ENCODE measurements at regions not wholly inside any gene's neighbourhood (a gene's known extent, or its start where the extent isn't known, plus 50 kb on each side); places are given as distances from the start of the nearest gene placed in this dataset.

DNA sequence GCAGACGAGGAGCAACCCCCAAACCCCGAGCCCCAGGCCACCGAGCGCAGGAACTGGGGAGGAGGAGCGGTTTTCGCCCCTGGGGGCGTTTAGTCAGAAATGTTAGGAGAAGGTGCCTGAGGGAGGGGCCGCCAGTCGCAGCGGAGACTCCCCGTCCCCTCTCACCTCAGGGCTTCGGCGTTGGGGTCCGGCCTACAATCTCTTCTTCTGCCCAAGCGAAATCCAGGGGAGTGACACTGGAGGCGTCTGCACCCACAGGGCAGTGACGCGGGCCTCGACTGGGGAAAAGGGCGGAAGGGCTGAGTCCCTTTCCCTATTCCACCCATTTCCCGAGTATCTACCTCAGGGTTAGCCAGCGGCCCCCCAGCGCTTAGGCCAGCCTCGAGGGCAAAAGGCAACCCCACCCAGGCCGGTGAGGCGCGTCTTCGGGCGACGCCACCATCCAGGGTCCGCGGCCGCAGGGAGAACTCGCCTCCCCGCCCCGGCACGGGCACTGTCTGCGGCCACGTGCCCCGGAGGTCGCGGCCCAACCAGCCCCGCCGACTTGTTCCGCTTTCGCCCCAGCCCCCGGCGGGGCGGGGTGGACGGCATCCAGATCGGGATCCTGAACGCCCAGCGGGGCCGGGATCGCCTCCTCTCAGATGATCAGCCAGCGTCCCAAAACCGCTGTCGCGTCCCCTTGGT, 118.7 kb upstream of the BARHL2 start:
- no peak overlapping the region for H3K4me3 ChIP-seq (ENCODE audit: low read depth, low read length)
- TF ChIP-seq, protein P1, sequence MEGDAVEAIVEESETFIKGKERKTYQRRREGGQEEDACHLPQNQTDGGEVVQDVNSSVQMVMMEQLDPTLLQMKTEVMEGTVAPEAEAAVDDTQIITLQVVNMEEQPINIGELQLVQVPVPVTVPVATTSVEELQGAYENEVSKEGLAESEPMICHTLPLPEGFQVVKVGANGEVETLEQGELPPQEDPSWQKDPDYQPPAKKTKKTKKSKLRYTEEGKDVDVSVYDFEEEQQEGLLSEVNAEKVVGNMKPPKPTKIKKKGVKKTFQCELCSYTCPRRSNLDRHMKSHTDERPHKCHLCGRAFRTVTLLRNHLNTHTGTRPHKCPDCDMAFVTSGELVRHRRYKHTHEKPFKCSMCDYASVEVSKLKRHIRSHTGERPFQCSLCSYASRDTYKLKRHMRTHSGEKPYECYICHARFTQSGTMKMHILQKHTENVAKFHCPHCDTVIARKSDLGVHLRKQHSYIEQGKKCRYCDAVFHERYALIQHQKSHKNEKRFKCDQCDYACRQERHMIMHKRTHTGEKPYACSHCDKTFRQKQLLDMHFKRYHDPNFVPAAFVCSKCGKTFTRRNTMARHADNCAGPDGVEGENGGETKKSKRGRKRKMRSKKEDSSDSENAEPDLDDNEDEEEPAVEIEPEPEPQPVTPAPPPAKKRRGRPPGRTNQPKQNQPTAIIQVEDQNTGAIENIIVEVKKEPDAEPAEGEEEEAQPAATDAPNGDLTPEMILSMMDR (IDR thresholded peaks at IDR 0.05; ENCODE audit: borderline replicate concordance, insufficient read depth, low read depth, low read length): no peak

DNA sequence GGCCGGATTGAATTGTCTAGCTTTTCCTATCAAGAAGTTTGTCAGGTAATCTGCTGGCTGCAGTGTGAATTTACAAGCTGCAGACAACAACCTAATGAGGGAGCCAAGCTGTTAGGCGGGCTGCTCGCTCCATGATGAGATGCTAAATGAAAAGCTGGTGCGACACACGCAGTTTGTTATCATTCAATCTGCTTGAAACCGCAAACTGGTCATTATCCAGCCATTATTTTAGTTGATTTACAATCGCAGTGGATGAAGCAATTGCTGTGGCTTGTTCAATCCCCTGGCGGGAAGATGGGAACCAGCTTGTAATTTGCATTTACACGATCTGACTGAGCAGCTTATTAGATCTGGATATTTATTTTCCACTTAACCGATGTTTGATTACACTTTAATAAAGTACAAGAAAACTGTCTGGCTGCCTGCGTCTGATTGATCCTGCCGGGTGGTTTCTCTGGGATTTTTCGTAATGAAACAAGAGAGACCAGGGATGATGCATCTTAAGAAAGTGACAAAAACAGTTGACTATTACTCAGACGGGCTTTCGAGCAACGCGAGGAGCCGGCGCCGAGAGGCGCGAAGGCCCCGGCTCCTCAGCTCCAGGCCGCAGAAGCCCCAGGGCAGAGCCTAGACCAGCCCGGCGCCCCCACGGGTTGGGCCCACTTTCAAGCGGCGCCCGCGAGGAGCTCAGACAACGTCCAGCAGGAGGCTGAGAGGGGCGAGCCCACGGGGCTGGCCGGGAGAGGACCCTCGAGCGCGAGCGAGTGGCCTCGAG, 118.0 kb upstream of the BARHL2 start:
- H3K4me3 ChIP-seq (ENCODE audit: low read depth, low read length): no peak overlapping the region
- TF ChIP-seq, protein P1 (IDR thresholded peaks at IDR 0.05; ENCODE audit: borderline replicate concordance, insufficient read depth, low read depth, low read length): no peak

DNA sequence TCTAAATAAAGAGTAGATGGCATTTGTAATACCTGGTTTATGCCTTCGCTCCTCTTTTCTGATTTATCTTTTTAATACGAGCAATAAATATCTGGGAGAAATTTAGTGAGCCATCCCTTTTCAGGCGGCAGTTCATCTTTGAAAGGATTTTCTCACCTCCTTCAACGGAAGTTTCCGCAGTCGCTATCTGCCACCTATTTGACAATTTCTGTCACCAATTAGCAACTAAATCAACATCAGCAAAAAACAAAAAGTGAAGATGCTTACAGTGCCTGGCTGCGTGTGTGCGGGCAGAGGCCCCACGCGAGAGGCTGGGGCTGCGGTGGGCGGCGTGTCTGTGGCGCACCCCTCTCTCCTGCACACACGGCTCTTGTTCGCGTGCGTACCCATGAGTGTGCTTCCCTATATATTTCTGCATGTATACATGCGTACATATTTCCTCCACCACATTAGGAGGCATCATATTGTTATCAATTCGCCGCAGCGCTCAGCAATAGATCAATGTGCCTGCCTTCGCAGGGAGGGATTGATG, 117.3 kb upstream of the BARHL2 start:
- TF ChIP-seq, protein P1 (IDR thresholded peaks at IDR 0.05; ENCODE audit: borderline replicate concordance, insufficient read depth, low read depth, low read length): no peak
- no peak overlapping the region for H3K4me3 ChIP-seq (ENCODE audit: low read depth, low read length)

DNA sequence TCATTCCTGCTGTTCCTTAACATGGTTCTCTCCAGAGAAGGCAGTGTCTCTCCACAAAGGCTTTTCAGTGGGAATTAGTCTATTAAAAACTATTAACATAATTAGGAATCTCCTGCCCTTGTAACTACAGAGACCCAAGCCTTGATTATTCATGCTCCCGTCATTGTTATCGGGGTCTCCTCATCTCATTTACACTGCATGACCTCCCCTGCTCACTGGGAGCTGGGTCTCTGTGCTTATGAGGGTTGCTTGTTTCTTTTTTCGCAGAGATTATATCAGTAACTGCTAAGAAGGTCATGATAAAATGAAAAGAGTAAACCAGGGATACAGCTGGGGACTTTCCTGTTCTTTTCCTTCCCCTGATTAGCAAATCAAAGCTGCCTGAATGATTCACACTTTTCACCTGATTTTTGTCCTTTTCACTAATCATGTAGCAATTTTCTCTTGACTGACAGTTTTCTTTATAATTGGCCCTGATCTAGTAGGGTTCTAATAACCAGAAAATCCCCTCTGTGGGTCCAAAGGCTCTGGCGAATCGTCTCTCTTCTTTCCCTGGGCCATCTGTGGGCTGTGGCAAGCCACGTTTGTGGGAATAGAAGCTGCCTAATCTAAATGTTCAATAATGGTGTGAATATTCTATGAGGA, 116.5 kb upstream of the BARHL2 start:
- TF ChIP-seq, protein P1 (IDR thresholded peaks at IDR 0.05; ENCODE audit: borderline replicate concordance, insufficient read depth, low read depth, low read length): no peak
- no peak overlapping the region for H3K4me3 ChIP-seq (ENCODE audit: low read depth, low read length)

DNA sequence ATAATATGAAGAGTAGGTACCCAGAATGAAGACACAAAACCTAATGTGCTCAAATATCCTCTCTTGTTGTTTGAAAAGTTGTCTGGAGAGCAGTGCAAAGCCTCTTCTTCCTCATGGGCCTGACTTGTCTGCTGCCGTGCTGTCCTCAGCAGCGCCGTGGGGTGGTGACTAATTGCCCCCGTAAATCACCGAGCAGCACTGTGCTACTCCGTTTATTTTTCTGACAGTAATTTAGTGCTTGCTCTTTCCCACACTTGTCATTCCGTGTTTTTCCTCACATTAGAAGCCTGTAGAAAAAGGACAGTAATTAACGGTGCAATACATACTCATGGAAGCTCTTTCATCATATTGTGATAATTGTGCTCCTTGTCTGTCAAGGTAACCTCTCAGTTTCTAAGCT, 114.8 kb upstream of the BARHL2 start:
- TF ChIP-seq, protein P1 (IDR thresholded peaks at IDR 0.05; ENCODE audit: borderline replicate concordance, insufficient read depth, low read depth, low read length): no peak
- H3K4me3 ChIP-seq (ENCODE audit: low read depth, low read length): no peak overlapping the region

DNA sequence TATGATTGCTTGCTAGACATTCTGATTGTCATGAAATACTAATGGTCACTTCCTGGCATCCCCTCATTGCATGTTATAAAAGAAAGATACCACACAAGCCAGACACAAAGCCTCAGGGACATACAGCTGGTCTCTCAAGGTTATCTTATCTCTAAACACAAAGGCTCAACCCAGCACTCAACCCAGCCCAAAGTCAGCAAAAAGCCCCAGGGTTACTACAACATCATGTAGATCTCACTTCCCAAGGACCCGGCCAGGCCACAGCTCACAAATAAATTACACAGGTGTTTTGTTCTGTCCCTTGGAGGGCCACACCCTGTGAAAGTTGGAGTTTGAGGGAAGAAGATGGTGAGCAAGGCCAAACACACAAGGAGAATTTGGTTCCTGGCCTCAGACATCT, 109.7 kb upstream of the BARHL2 start:
- TF ChIP-seq, protein P1 (IDR thresholded peaks at IDR 0.05; ENCODE audit: borderline replicate concordance, insufficient read depth, low read depth, low read length): no peak
- no peak overlapping the region for H3K4me3 ChIP-seq (ENCODE audit: low read depth, low read length)
